ENCODE measurements at regions not wholly inside any gene's neighbourhood (a gene's known extent, or its start where the extent isn't known, plus 50 kb on each side); places are given as distances from the start of the nearest gene placed in this dataset.

DNA sequence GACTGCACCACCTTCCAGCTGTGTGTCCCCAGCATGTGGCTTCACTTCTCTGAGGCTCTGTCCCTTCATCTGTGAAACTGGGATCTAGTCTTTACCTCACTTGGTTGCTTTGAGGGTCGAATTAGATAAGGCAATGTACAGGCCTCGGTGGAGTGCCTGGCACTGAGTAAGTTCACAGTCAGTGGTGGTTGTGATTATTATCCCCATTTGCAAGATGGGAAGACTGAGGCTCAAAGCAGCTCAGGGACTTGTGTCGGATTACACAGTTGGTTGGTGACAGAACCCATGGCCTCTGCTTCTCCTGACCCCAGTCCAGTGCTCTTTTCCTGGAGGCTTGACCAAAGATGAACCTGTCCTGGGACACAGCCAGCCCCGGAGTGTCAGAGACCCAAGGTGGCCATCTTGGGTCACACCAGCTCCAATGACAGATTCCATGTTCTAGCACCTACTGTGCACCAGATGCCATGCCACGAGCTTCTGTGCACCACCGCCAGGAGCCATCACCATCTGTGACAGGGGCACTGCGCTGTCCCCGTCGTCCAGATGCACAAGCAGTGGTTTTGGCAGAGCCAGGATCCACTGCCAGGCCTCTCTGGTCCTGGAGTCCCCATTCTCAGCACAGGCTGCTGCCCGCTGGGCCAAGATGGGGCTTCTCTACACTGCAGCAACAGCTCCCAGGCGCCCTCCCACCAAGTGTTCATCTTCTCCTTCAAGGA lies 60.5 kb downstream of the IGLL1 start:
- Histone ChIP-seq H3K9ac (no peak overlapping the region), H3K4me3 (no peak overlapping the region), H3F3A (ENCODE audit: low read depth) (peaks cover 41% of the 10 kb centered on the region), H3K79me2 (ENCODE audit: low read depth) (no peaks in the 10 kb centered on the region), H4K20me1 (ENCODE audit: low read depth) (no peaks in the 10 kb centered on the region), H3K4me2 (no peak overlapping the region), H3K4me1 (peaks cover 37% of the 10 kb centered on the region), H3K27me3 (no peaks in the 10 kb centered on the region), H2AFZ (replicated peaks) (no peak overlapping the region), H3K9me3 (ENCODE audit: low read depth) (no peaks in the 10 kb centered on the region), H3K27ac (no peak overlapping the region), H3K36me3 (no peaks in the 10 kb centered on the region)
- TF ChIP-seq, protein P1, sequence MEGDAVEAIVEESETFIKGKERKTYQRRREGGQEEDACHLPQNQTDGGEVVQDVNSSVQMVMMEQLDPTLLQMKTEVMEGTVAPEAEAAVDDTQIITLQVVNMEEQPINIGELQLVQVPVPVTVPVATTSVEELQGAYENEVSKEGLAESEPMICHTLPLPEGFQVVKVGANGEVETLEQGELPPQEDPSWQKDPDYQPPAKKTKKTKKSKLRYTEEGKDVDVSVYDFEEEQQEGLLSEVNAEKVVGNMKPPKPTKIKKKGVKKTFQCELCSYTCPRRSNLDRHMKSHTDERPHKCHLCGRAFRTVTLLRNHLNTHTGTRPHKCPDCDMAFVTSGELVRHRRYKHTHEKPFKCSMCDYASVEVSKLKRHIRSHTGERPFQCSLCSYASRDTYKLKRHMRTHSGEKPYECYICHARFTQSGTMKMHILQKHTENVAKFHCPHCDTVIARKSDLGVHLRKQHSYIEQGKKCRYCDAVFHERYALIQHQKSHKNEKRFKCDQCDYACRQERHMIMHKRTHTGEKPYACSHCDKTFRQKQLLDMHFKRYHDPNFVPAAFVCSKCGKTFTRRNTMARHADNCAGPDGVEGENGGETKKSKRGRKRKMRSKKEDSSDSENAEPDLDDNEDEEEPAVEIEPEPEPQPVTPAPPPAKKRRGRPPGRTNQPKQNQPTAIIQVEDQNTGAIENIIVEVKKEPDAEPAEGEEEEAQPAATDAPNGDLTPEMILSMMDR (IDR thresholded peaks at IDR 0.05) = no peak
- TF ChIP-seq EZH2phosphoT487 (IDR thresholded peaks at IDR 0.05) = no peak
- no peak for TF ChIP-seq EZH2 (IDR thresholded peaks at IDR 0.05)
- Mint-ChIP-seq H3K27ac (peak overlapping the region; percentile 100), H3K9me3 (no peaks in the 10 kb centered on the region), H3K4me3 (peak overlapping the region; percentile 65), H3K36me3 (peaks cover 3% of the 10 kb centered on the region), H3K27me3 (ENCODE audit: insufficient read depth, low read depth) (peaks cover 13% of the 10 kb centered on the region), H3K4me1 (peaks cover 66% of the 10 kb centered on the region)
- no peak for DNase-seq (ENCODE audit: low spot score)

DNA sequence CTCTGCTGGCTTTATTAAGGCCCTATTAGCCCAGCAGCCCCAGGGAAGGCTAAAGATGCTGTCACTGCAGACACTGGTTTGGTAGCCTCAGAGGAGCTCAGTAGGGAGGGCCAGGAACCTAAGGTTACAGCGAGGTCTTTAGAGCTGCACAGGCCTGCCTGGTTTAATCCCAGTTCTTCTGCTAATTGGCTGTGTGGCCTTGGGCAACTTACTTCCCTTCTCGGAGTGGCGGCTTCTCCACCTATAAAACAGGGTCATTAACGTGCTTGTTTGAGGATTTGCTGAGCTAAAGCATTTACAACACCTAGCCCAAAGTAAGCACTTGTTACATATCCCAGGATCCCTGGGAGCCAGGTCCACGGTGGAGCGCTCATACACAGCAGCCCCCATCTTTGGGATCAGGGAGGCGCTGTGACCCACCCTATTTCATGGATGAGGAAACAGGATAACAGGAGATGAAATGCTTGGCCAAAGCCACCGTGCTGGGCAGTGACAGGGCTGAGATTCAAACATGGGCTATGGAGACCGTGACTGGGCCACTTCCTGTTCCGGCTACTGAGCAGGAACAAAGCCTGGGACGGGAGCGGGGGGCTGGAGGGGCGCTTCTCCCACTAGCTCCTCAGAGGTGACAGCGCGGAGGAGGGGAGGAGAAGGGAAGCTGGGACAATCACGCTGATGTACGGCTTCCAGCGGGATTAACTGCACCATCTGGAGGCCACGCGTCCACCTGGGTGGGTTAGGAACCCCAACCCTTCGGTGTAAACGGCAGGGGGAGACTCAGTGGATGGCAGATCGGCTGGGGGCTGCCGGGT lies 61.5 kb downstream of the IGLL1 start:
- H3K27ac Mint-ChIP-seq = peak overlapping the region; percentile 100
- Histone ChIP-seq H3K4me1 (peaks cover 37% of the 10 kb centered on the region), H3F3A (ENCODE audit: low read depth) (peaks cover 40% of the 10 kb centered on the region), H3K27me3 (no peaks in the 10 kb centered on the region), H3K9me3 (ENCODE audit: low read depth) (no peaks in the 10 kb centered on the region), H3K4me2 (peak overlapping the region; percentile 31), H3K9ac (no peak overlapping the region), H3K27ac (no peak overlapping the region), H3K36me3 (no peaks in the 10 kb centered on the region), H3K4me3 (no peak overlapping the region), H4K20me1 (ENCODE audit: low read depth) (no peaks in the 10 kb centered on the region), H3K79me2 (ENCODE audit: low read depth) (no peaks in the 10 kb centered on the region), H2AFZ (replicated peaks) (no peak overlapping the region)
- H3K9me3 Mint-ChIP-seq = no peaks in the 10 kb centered on the region
- peaks cover 15% of the 10 kb centered on the region for H3K27me3 Mint-ChIP-seq (ENCODE audit: insufficient read depth, low read depth)
- H3K4me3 Mint-ChIP-seq = peak overlapping the region; percentile 65
- H3K4me1 Mint-ChIP-seq = peaks cover 61% of the 10 kb centered on the region
- TF ChIP-seq EZH2 (IDR thresholded peaks at IDR 0.05) = no peak
- TF ChIP-seq, protein P1 (IDR thresholded peaks at IDR 0.05) = no peak
- no peak for TF ChIP-seq EZH2phosphoT487 (IDR thresholded peaks at IDR 0.05)
- H3K36me3 Mint-ChIP-seq = peaks cover 3% of the 10 kb centered on the region
- DNase-seq (ENCODE audit: low spot score) = peak; percentile 32

DNA sequence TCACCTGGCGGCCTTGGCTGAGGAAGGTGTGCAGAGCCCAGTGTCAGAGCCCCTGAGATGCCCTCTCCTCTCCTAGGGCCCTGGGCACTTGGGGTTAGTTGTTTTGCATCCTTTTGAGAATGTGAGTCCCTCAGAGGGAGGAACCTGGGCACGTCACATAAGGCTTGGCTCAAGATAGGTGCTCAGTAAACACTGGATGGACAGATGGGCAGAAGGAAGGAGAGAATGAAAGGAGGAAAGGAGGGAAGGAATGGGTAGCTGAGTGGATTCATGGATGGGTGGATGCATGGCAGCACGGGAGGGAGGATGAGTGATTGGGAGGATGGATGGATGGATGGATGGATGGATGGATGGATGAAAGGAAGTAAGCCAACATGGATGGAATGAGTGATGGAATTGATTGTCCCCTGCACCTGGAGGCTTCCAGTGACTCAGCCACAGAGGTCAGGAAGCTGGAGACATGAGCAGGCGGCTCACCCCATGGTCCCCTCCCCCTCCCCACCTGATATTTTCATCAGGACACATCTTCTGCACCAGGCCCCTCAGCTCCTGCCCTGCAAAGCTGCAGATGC lies 62.2 kb downstream of the IGLL1 start:
- peaks cover 62% of the 10 kb centered on the region for H3K4me1 Mint-ChIP-seq
- H2AFZ ChIP-seq (replicated peaks) = no peak overlapping the region
- H3K27ac Mint-ChIP-seq = peak overlapping the region; percentile 90
- H3K4me3 ChIP-seq = no peak overlapping the region
- H3K4me2 ChIP-seq = no peak overlapping the region
- H3K9me3 Mint-ChIP-seq = no peaks in the 10 kb centered on the region
- H3K9ac ChIP-seq = no peak overlapping the region
- H3K27ac ChIP-seq = no peak overlapping the region
- H3K4me3 Mint-ChIP-seq = no peak overlapping the region
- no peak for TF ChIP-seq EZH2 (IDR thresholded peaks at IDR 0.05)
- TF ChIP-seq, protein P1 (IDR thresholded peaks at IDR 0.05) = no peak
- TF ChIP-seq EZH2phosphoT487 (IDR thresholded peaks at IDR 0.05) = no peak
- H3F3A ChIP-seq (ENCODE audit: low read depth) = peaks cover 33% of the 10 kb centered on the region
- H3K27me3 Mint-ChIP-seq (ENCODE audit: insufficient read depth, low read depth) = peaks cover 15% of the 10 kb centered on the region
- no peaks in the 10 kb centered on the region for H3K36me3 ChIP-seq
- no peaks in the 10 kb centered on the region for H3K79me2 ChIP-seq (ENCODE audit: low read depth)
- peaks cover 3% of the 10 kb centered on the region for H3K36me3 Mint-ChIP-seq
- no peak for DNase-seq (ENCODE audit: low spot score)
- no peaks in the 10 kb centered on the region for H4K20me1 ChIP-seq (ENCODE audit: low read depth)
- peaks cover 35% of the 10 kb centered on the region for H3K4me1 ChIP-seq
- H3K27me3 ChIP-seq = no peaks in the 10 kb centered on the region
- no peaks in the 10 kb centered on the region for H3K9me3 ChIP-seq (ENCODE audit: low read depth)

Data from neural progenitor cell (in vitro differentiated cells).